D721Med (cell line): ENCODE measurements at regions not wholly inside any gene's neighbourhood (a gene's known extent, or its start where the extent isn't known, plus 50 kb on each side); places are given as distances from the start of the nearest gene placed in this dataset.

Experiments
- DNase-seq: peaks from one replicate; pipeline ENCODE4 v3.0.0; 2011; ENCODE audit warnings: low spot score; ENCODE audit not compliant: insufficient read length
- FAIRE-seq: peaks from 2 replicates; lab custom pipeline; 2011; peaks lifted over from hg19 to GRCh38; lab: Jason Lieb, UNC
- TF ChIP-seq, protein P1 (sequence below): IDR thresholded peaks from 2 replicates; pipeline ENCODE4 v1.5.1; 2012; ENCODE audit warnings: mild to moderate bottlenecking, control low read depth; ENCODE audit not compliant: insufficient read depth; ENCODE audit errors: missing control alignments

DNA sequence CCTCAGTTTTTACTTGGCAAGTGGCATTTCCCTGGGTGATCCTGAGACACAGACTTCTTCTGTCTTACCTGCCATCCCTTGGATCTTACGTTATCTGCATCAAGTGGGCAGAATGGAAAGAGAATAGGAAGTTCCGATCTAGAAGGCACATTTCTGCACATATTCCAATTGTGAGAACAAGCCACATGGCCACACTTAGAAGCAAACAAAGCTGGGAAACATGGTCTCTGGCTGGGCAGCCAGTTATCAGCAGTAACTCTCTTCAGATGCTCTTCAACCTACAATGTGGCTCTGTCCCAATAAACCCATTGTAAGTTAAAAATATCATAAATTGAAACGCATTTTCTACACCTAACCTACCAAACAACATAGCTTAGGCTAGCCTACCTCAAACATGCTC lies 67.3 kb upstream of the CCN6 start:
- DNase-seq (no peak), FAIRE-seq (no peak)
- TF ChIP-seq, protein P1, sequence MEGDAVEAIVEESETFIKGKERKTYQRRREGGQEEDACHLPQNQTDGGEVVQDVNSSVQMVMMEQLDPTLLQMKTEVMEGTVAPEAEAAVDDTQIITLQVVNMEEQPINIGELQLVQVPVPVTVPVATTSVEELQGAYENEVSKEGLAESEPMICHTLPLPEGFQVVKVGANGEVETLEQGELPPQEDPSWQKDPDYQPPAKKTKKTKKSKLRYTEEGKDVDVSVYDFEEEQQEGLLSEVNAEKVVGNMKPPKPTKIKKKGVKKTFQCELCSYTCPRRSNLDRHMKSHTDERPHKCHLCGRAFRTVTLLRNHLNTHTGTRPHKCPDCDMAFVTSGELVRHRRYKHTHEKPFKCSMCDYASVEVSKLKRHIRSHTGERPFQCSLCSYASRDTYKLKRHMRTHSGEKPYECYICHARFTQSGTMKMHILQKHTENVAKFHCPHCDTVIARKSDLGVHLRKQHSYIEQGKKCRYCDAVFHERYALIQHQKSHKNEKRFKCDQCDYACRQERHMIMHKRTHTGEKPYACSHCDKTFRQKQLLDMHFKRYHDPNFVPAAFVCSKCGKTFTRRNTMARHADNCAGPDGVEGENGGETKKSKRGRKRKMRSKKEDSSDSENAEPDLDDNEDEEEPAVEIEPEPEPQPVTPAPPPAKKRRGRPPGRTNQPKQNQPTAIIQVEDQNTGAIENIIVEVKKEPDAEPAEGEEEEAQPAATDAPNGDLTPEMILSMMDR: no peak

DNA sequence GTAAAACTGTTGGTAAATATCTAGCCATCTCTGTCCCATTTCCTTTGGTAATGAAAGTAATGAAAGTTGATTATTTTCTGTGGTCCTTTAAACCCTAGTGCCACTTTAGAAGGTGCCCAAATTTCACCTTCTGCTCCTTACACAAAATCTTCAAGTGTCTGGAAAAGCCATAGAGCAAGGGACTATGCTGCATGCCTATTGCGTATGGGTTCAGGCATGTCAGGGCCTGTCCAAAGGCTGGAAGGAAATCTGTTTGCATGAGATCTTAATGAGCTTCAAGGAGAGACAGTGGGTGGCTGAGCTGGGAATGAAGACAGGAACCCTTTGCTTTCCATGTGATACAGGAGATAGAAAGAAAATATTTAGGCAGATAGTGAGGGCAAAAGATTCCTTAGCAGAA lies 66.6 kb upstream of the CCN6 start:
- DNase-seq (no peak), FAIRE-seq (no peak)
- TF ChIP-seq, protein P1: no peak

DNA sequence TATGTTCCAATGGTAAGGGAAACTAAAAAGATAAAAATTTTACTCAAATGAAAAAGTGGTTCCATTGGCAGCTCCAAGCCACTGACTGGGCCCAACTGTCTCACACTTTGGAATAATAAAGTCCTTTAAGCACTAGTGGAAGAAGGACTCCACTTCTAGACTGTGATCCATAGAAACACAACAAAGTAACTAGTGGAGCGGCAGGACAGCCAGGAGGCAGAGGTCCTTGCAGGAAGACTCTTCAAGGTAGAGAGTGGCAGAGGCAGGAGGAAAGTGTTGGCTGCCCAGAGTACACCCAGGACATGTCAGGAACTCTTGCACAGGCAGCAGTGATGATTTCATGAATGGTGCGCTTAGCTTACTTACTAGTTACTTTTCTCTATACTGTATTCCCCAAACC lies 65.0 kb upstream of the CCN6 start:
- DNase-seq: no peak
- no peak for FAIRE-seq
- TF ChIP-seq, protein P1: no peak

DNA sequence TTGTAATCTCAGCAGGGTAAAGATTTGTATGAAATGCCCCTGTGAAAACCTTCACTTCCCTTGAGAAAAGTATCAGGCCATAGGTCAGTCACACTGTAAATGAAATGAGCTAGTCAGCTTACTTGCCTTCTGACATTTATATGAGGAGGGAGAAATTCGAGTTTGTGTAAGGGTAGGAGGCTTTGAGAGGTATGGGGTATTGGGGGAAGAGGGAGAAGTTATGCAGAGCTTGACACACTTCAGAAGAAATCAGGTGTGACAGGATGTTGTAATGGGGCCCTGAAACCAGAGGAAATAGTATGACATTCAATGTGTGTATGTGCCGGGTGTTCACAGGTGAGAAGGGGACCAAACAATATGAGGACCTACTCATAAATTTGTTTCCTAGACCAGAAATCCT lies 64.2 kb upstream of the CCN6 start:
- DNase-seq: no peak
- TF ChIP-seq, protein P1: no peak
- FAIRE-seq: no peak

DNA sequence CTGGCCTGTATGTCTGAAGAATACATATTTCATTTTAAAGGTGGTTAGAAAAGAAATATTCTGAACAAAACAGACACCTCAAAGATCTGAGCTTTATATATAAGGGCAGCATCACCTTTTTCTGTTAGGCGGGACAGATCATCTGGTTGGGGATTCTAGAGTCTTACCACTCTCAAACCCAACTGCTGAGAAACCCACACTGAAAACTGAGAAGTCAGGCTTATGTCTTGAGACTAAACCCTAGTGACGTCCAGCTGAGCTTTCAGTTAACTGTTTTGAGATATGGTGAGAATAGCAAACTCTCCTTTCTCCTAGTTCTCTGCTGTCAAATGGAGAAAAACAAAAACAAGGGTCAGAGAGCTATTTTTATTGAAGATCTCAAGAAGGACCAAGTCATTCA lies 63.7 kb upstream of the CCN6 start:
- FAIRE-seq (no peak), DNase-seq (no peak)
- TF ChIP-seq, protein P1: no peak

DNA sequence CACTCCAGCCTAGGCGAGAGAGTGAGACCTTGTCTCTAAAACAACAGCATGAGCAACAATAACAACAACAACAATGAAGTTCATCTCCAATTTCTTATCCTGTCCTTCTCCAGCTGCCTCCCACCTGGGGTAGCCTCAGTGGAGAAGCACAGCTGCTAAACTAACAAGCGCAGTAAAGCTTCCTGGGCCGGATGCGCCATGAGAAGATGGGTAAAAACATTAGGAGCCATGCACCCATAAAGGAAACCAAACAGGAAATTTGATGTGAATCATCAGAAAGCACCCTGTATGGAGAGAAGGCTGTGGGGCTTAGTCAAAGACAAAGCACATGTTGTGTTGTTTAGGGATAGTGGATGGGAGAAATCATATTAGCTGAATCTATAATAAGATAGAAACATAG lies 61.1 kb upstream of the CCN6 start:
- DNase-seq: no peak
- TF ChIP-seq, protein P1: no peak
- no peak for FAIRE-seq

DNA sequence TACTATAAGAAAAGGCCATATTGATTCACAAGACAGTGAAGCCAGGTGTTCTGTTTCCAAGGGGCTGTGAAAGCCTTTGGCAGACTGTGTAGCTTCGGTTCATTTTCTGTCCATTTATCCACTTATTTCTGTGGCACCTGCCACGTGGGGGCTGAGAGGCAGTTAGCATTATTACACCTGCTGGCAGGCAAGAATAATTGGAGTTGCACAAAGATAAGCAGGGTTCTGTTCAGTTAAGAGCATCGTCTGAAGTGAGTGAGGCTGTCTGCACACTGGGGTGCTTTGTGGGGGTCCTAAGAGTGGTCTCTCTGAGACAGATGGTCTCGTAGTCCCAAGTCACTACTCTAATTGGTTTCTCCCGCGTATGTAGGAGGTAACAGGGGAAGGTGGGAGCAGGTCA lies 60.6 kb upstream of the CCN6 start:
- TF ChIP-seq, protein P1: no peak
- no peak for FAIRE-seq

More for the DNA sequence above, 60.6 kb upstream of the CCN6 start:
- DNase-seq: no peak
